Liver (tissue), 8 donors: ENCODE measurements at regions not wholly inside any gene's neighbourhood (a gene's known extent, or its start where the extent isn't known, plus 50 kb on each side); places are given as distances from the start of the nearest gene placed in this dataset.
"Not testable (repeated sequence)": the region's sequence is repeated elsewhere in the genome, so short reads cannot be mapped to it uniquely, and the experiment has no call there.

Experiments
- DNase-seq: peaks from one replicate; pipeline ENCODE4 v3.0.0-alpha.2; 2017; ENCODE audit warnings: low spot score
- H3K27ac ChIP-seq, 2 donors: one replicate each; pipeline ENCODE4 v1.7.0; 2013; ENCODE audit warnings: inconsistent platforms in 2 of 2, low read length in 2 of 2, control low read depth in 1 of 2, low read depth in 1 of 2, mild to moderate bottlenecking in 1 of 2
- H3K27me3 ChIP-seq, 4 donors: one replicate each; pipeline versions ENCODE4 v1.6.1 to v1.7.0; 2013; ENCODE audit warnings: low read length in 3 of 4, inconsistent platforms in 1 of 4, mild to moderate bottlenecking in 1 of 4, moderate library complexity in 1 of 4; ENCODE audit not compliant: control insufficient read depth in 4 of 4, insufficient read depth in 4 of 4
- H3K36me3 ChIP-seq, 4 donors: one replicate each; pipeline versions ENCODE4 v1.6.1 to v1.7.0; 2013; ENCODE audit warnings: low read length in 3 of 4, mild to moderate bottlenecking in 3 of 4, low read depth in 1 of 4, moderate library complexity in 1 of 4; ENCODE audit not compliant: control insufficient read depth in 4 of 4, insufficient read depth in 3 of 4
- H3K4me1 ChIP-seq, 4 donors: one replicate each; pipeline versions ENCODE4 v1.6.1 to v1.7.0; 2013; ENCODE audit warnings: low read length in 3 of 4, mild to moderate bottlenecking in 3 of 4, moderate library complexity in 1 of 4; ENCODE audit not compliant: control insufficient read depth in 4 of 4, insufficient read depth in 4 of 4
- H3K4me3 ChIP-seq, 3 donors: one replicate each; pipeline versions ENCODE4 v1.6.1 to v1.7.0; 2013; ENCODE audit warnings: low read length in 3 of 3, control low read depth in 1 of 3, low read depth in 1 of 3, mild to moderate bottlenecking in 1 of 3
- H3K9ac ChIP-seq, 2 donors: one replicate each; pipeline ENCODE4 v1.7.0; 2013; ENCODE audit warnings: low read length in 2 of 2, mild to moderate bottlenecking in 2 of 2, moderate library complexity in 2 of 2, control low read depth in 1 of 2, low read depth in 1 of 2
- H3K9me3 ChIP-seq, 4 donors: one replicate each; pipeline versions ENCODE4 v1.6.1 to v1.7.0; 2013; ENCODE audit warnings: low read length in 3 of 4; ENCODE audit not compliant: control insufficient read depth in 4 of 4
- EGR1 ChIP-seq, 2 donors: IDR thresholded peaks; 2 replicates each; pipeline ENCODE4 v1.6.1; 2016 to 2018; ENCODE audit warnings: antibody characterized with exemption in 2 of 2, low read depth in 2 of 2
- FOXA1 ChIP-seq: IDR thresholded peaks from 2 replicates; pipeline ENCODE4 v1.6.1; 2016; ENCODE audit warnings: antibody characterized with exemption
- FOXA2 ChIP-seq: IDR thresholded peaks from 2 replicates; pipeline ENCODE4 v1.6.1; 2016; ENCODE audit warnings: antibody characterized with exemption
- GABPA ChIP-seq, 2 donors: IDR thresholded peaks in 1 of 2; conservative IDR thresholded peaks in 1 of 2; 2 replicates each; pipeline ENCODE4 v1.6.1; 2016; ENCODE audit warnings: antibody characterized with exemption in 2 of 2, mild to moderate bottlenecking in 1 of 2, moderate library complexity in 1 of 2
- HNF4A ChIP-seq, 2 donors: conservative IDR thresholded peaks; 2 replicates each; pipeline ENCODE4 v1.6.1; 2016; ENCODE audit warnings: antibody characterized with exemption in 2 of 2, mild to moderate bottlenecking in 2 of 2
- HNF4G ChIP-seq: IDR thresholded peaks from 2 replicates; pipeline ENCODE4 v1.6.1; 2016; ENCODE audit warnings: antibody characterized with exemption
- JUND ChIP-seq, 2 donors: IDR thresholded peaks; 2 replicates each; pipeline ENCODE4 v1.6.1; 2016; ENCODE audit warnings: antibody characterized with exemption in 2 of 2
- NR2F2 ChIP-seq: IDR thresholded peaks from 2 replicates; pipeline ENCODE4 v1.6.1; 2016; ENCODE audit warnings: antibody characterized with exemption
- RAD21 ChIP-seq, 2 donors: IDR thresholded peaks; 2 replicates each; pipeline ENCODE4 v1.6.1; 2016; ENCODE audit warnings: antibody characterized with exemption in 2 of 2, mild to moderate bottlenecking in 2 of 2
- RXRA ChIP-seq, 2 donors: IDR thresholded peaks; 2 replicates each; pipeline ENCODE4 v1.6.1; 2017 to 2018; ENCODE audit warnings: antibody characterized with exemption in 2 of 2, mild to moderate bottlenecking in 1 of 2
- SP1 ChIP-seq: IDR thresholded peaks from 2 replicates; pipeline ENCODE4 v1.6.1; 2018; ENCODE audit warnings: antibody characterized with exemption, mild to moderate bottlenecking
- TAF1 ChIP-seq: conservative IDR thresholded peaks from 2 replicates; pipeline ENCODE4 v1.6.1; 2016; ENCODE audit warnings: antibody characterized with exemption, mild to moderate bottlenecking
- YY1 ChIP-seq: IDR thresholded peaks from 2 replicates; pipeline ENCODE4 v1.6.1; 2016; ENCODE audit warnings: antibody characterized with exemption, mild to moderate bottlenecking
- WGBS: extraction: QIAGEN DNeasy Blood & Tissue Kit; methylation state at CpG from one replicate; pipeline ENCODE4 v1.1.7; 2013; 5-methylcytosine and 5-hydroxymethylcytosine counted together
- TF ChIP-seq, protein P1 (sequence below): IDR thresholded peaks from 2 replicates; pipeline ENCODE4 v1.6.1; 2016; ENCODE audit warnings: antibody characterized with exemption
- TF ChIP-seq, protein P2 (sequence below): fragments of 150-350 bp; IDR thresholded peaks from 2 replicates; pipeline ENCODE4 v1.5.1; 2017; ENCODE audit warnings: improper control_type of control experiment, low read depth, low read length; ENCODE audit not compliant: missing input control
- TF ChIP-seq, protein P3 (sequence below): IDR thresholded peaks from 2 replicates; pipeline ENCODE4 v1.6.1; 2016; ENCODE audit warnings: antibody characterized with exemption
- TF ChIP-seq, protein P4 (sequence below): IDR thresholded peaks from 2 replicates; pipeline ENCODE4 v1.6.1; 2016; ENCODE audit warnings: antibody characterized with exemption, mild to moderate bottlenecking
- donor health status: healthy.
- donor health status: healthy.
- donor health status: healthy.
- donor health status: healthy.
- donor health status: healthy.

DNA sequence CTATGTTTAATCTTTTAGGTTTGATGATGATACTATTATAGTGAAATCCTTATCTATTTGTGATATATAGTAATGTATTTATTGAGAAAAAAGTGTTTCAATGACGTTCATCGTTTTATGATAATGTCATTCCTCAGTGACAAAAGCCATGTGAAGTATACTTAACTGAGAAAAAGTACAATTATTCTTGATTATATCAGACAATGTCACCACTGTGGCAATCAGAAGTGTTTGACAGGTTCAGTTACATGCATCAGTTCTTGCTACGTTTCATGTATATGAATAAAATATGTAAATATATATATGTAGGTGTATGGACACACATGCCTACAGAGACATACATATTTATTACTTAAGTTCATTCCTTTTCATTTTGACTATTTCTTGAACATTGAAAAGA lies 341.5 kb upstream of the CDH10 start:
- Histone ChIP-seq H3K4me1 (no peaks in the 10 kb centered on the region), H3K27me3 (no peaks in the 10 kb centered on the region), H3K9me3 (no peaks in the 10 kb centered on the region), H3K36me3 (no peaks in the 10 kb centered on the region), H3K4me3 (no peak overlapping the region), H3K9ac (no peak overlapping the region), H3K27ac (no peak overlapping the region)
- no peak for TF ChIP-seq HNF4G
- no peak for TF ChIP-seq SP1
- no peak for TF ChIP-seq NR2F2
- TF ChIP-seq, protein P1, sequence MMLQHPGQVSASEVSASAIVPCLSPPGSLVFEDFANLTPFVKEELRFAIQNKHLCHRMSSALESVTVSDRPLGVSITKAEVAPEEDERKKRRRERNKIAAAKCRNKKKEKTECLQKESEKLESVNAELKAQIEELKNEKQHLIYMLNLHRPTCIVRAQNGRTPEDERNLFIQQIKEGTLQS = no peak
- no peak for TF ChIP-seq RXRA (IDR thresholded peaks at IDR 0.05)
- TF ChIP-seq EGR1 (IDR thresholded peaks at IDR 0.05; ENCODE audit: low read depth in 2 of 2) = no peak
- no peak for TF ChIP-seq RAD21 (IDR thresholded peaks at IDR 0.05)
- TF ChIP-seq HNF4A (conservative IDR thresholded peaks at IDR 0.05) = no peak
- TF ChIP-seq JUND (IDR thresholded peaks at IDR 0.05) = no peak
- TF ChIP-seq GABPA (IDR thresholded peaks at IDR 0.05 in 1 of 2, conservative IDR thresholded peaks at IDR 0.05 in 1 of 2) = no peak
- TF ChIP-seq, protein P2, sequence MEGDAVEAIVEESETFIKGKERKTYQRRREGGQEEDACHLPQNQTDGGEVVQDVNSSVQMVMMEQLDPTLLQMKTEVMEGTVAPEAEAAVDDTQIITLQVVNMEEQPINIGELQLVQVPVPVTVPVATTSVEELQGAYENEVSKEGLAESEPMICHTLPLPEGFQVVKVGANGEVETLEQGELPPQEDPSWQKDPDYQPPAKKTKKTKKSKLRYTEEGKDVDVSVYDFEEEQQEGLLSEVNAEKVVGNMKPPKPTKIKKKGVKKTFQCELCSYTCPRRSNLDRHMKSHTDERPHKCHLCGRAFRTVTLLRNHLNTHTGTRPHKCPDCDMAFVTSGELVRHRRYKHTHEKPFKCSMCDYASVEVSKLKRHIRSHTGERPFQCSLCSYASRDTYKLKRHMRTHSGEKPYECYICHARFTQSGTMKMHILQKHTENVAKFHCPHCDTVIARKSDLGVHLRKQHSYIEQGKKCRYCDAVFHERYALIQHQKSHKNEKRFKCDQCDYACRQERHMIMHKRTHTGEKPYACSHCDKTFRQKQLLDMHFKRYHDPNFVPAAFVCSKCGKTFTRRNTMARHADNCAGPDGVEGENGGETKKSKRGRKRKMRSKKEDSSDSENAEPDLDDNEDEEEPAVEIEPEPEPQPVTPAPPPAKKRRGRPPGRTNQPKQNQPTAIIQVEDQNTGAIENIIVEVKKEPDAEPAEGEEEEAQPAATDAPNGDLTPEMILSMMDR = no peak
- TF ChIP-seq YY1 = no peak
- no peak for TF ChIP-seq TAF1
- no peak for TF ChIP-seq FOXA2
- WGBS = 66% methylated on average over 3 of the region's 3 CpGs
- no peak for DNase-seq

DNA sequence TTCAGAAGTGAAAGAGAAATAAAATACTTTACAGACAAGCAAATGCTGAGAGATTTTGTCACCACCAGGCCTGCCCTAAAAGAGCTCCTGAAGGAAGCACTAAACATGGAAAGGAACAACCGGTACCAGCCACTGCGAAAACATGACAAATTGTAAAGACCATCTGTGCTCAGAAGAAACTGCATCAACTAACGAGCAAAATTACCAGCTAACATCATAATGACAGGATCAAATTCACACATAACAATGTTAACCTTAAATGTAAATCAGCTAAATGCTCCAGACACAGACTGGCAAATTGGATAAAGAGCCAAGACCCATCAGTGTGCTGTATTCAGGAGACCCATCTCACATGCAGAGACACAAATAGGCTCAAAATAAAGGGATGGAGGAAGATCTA lies 333.8 kb upstream of the CDH10 start:
- H3K27me3 ChIP-seq, H3K9me3 ChIP-seq, H3K9ac ChIP-seq, H3K4me1 ChIP-seq, DNase-seq, H3K27ac ChIP-seq, H3K4me3 ChIP-seq, H3K36me3 ChIP-seq: not testable (repeated sequence)
- WGBS = 78% methylated on average over 3 of the region's 3 CpGs

DNA sequence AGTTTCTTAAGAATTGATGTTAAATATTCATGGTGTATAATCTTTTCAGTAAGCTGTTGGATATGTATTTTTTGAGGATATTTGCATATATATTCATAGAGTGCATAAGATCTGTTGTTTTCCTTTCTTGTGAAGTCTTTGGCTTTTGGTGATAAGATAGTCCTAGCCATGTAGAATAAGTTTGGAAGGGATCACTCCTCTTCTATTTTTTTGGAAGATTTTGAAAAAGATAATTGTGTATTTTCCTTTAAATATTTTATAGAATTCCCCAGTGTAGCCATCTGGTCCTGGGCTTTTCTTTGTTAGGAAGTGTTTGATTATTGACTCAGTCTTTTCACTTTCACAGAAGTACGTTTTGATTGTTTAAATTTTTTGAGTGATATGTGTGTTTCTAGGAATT lies 318.8 kb upstream of the CDH10 start:
- no peaks in the 10 kb centered on the region for H3K4me1 ChIP-seq
- no peaks in the 10 kb centered on the region for H3K27me3 ChIP-seq
- no peak for DNase-seq
- H3K9me3 ChIP-seq = no peaks in the 10 kb centered on the region
- no peaks in the 10 kb centered on the region for H3K36me3 ChIP-seq
- H3K27ac ChIP-seq = no peak overlapping the region
- TF ChIP-seq FOXA1 (no peak), HNF4G (no peak), SP1 (no peak), GABPA (IDR thresholded peaks at IDR 0.05 in 1 of 2, conservative IDR thresholded peaks at IDR 0.05 in 1 of 2) (no peak), JUND (IDR thresholded peaks at IDR 0.05) (no peak), NR2F2 (no peak), RXRA (IDR thresholded peaks at IDR 0.05) (no peak), YY1 (no peak)
- TF ChIP-seq, protein P1 = no peak
- TF ChIP-seq, protein P3, sequence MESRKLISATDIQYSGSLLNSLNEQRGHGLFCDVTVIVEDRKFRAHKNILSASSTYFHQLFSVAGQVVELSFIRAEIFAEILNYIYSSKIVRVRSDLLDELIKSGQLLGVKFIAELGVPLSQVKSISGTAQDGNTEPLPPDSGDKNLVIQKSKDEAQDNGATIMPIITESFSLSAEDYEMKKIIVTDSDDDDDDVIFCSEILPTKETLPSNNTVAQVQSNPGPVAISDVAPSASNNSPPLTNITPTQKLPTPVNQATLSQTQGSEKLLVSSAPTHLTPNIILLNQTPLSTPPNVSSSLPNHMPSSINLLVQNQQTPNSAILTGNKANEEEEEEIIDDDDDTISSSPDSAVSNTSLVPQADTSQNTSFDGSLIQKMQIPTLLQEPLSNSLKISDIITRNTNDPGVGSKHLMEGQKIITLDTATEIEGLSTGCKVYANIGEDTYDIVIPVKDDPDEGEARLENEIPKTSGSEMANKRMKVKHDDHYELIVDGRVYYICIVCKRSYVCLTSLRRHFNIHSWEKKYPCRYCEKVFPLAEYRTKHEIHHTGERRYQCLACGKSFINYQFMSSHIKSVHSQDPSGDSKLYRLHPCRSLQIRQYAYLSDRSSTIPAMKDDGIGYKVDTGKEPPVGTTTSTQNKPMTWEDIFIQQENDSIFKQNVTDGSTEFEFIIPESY = no peak
- TF ChIP-seq, protein P2 = no peak
- TF ChIP-seq, protein P4, sequence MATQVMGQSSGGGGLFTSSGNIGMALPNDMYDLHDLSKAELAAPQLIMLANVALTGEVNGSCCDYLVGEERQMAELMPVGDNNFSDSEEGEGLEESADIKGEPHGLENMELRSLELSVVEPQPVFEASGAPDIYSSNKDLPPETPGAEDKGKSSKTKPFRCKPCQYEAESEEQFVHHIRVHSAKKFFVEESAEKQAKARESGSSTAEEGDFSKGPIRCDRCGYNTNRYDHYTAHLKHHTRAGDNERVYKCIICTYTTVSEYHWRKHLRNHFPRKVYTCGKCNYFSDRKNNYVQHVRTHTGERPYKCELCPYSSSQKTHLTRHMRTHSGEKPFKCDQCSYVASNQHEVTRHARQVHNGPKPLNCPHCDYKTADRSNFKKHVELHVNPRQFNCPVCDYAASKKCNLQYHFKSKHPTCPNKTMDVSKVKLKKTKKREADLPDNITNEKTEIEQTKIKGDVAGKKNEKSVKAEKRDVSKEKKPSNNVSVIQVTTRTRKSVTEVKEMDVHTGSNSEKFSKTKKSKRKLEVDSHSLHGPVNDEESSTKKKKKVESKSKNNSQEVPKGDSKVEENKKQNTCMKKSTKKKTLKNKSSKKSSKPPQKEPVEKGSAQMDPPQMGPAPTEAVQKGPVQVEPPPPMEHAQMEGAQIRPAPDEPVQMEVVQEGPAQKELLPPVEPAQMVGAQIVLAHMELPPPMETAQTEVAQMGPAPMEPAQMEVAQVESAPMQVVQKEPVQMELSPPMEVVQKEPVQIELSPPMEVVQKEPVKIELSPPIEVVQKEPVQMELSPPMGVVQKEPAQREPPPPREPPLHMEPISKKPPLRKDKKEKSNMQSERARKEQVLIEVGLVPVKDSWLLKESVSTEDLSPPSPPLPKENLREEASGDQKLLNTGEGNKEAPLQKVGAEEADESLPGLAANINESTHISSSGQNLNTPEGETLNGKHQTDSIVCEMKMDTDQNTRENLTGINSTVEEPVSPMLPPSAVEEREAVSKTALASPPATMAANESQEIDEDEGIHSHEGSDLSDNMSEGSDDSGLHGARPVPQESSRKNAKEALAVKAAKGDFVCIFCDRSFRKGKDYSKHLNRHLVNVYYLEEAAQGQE = no peak
- H3K9ac ChIP-seq = no peak overlapping the region
- WGBS = 39% methylated on average over 1 of the region's 1 CpG
- H3K4me3 ChIP-seq = no peak overlapping the region
